ENCODE measurements at regions not wholly inside any gene's neighbourhood (a gene's known extent, or its start where the extent isn't known, plus 50 kb on each side); places are given as distances from the start of the nearest gene placed in this dataset.

DNA sequence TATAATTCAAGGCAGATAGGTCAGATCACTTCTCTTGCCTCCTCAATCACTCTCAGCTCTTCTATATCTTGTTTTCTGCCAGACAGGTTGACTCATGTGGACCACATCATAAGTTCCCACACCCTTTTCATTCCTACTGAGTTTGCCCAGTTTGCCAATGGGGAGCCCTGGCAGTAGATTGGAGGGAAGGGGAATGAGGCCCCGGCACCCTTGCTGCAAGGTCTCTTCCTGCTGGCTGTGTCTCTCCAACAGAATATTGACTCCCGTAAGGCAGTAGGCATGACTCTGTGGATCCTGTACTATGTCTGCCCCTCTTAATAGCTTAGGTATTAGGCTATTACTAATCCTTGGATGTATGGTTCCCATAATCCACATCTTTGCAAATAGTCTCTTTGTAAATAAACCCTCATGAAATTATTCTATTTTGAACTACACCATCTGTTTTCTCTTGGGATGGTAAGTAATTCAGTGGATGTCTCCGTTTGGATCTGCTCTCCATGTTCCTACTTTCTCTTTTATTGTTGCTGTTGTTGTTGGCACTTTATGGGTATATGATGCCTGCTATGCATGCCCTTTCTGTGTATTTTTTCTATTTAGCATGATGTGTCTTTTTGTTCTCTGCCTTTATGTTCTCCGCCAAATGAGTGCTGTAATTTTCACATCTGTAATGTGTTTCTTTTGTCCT lies 65.5 kb upstream of the DCBLD2 start:
- TF ChIP-seq CTCF (IDR thresholded peaks at IDR 0.05) (no peak), POLR2AphosphoS5 (IDR thresholded peaks at IDR 0.05; ENCODE audit: insufficient read depth in 1 of 2, low read depth in 1 of 2) (no peak), POLR2A (IDR thresholded peaks at IDR 0.05) (no peak)
